Activated CD8-positive, alpha-beta T cell treated with anti-CD3 and anti-CD28 coated beads, Interleukin-2, amount 10 ng/mL, durations not matched to agents 7 days and 5 days (primary cell): ENCODE measurements at regions not wholly inside any gene's neighbourhood (a gene's known extent, or its start where the extent isn't known, plus 50 kb on each side); places are given as distances from the start of the nearest gene placed in this dataset.

Experiments
- ATAC-seq: fragments of 150-1000 bp; cut with Tn5 transposase; one replicate; pipeline ENCODE4 v1.10.0; 2021; ENCODE audit warnings: moderate library complexity
- CTCF ChIA-PET: fragments of 350-600 bp; sonication (Branson Sonifier 250); formaldehyde crosslinking; loops from one replicate; lab custom pipeline; 2021; ENCODE audit warnings: antibody characterized with exemption; lab: Charles Lee
- POLR2A ChIA-PET: fragments of 350-600 bp; sonication (Branson Sonifier 250); formaldehyde crosslinking; loops from one replicate; lab custom pipeline; 2021; ENCODE audit warnings: antibody characterized with exemption; lab: Charles Lee
- DNase-seq: peaks from one replicate; pipeline ENCODE4 v3.0.0-alpha.2; 2020
- H3K27ac Mint-ChIP-seq: one replicate; pipeline ENCODE4 v1.8.0; 2021; ENCODE audit warnings: mild to moderate bottlenecking, mixed read lengths
- H3K27me3 Mint-ChIP-seq: one replicate; pipeline ENCODE4 v1.8.0; 2021; ENCODE audit warnings: low read depth, mixed read lengths
- H3K36me3 Mint-ChIP-seq: one replicate; pipeline ENCODE4 v1.8.0; 2021; ENCODE audit warnings: low read depth, mixed read lengths
- H3K4me1 Mint-ChIP-seq: one replicate; pipeline ENCODE4 v1.8.0; 2021; ENCODE audit warnings: low read depth, mixed read lengths
- H3K4me3 Mint-ChIP-seq: one replicate; pipeline ENCODE4 v1.8.0; 2021; ENCODE audit warnings: mild to moderate bottlenecking, mixed read lengths
- H3K9me3 Mint-ChIP-seq: one replicate; pipeline ENCODE4 v1.8.0; 2022; ENCODE audit warnings: mixed read lengths; ENCODE audit not compliant: insufficient read depth

GRCh38 chr16:5642436-5642835 is 544.8 kb upstream of the EEF2KMT start:
- no peaks in the 10 kb centered on the region for H3K27me3 Mint-ChIP-seq
- CTCF ChIA-PET = no interaction called here

GRCh38 chr16:5642011-5642410 is 544.4 kb upstream of the EEF2KMT start:
- ChIA-PET POLR2A (no interaction called here), CTCF (no interaction called here)
- Mint-ChIP-seq H3K4me3 (no peak overlapping the region), H3K9me3 (peaks cover 2% of the 10 kb centered on the region), H3K36me3 (no peaks in the 10 kb centered on the region), H3K4me1 (no peaks in the 10 kb centered on the region), H3K27ac (no peak overlapping the region), H3K27me3 (no peaks in the 10 kb centered on the region)
- ATAC-seq (no peak), DNase-seq (no peak)

More at GRCh38 chr16:5642436-5642835, 544.8 kb upstream of the EEF2KMT start:
- no peak overlapping the region for H3K27ac Mint-ChIP-seq
- no peaks in the 10 kb centered on the region for H3K36me3 Mint-ChIP-seq
- ATAC-seq (no peak), DNase-seq (no peak)
- peaks cover 2% of the 10 kb centered on the region for H3K9me3 Mint-ChIP-seq
- POLR2A ChIA-PET = no interaction called here
- H3K4me3 Mint-ChIP-seq = no peak overlapping the region
- H3K4me1 Mint-ChIP-seq = no peaks in the 10 kb centered on the region

GRCh38 chr16:5640883-5641282 is 543.3 kb upstream of the EEF2KMT start:
- CTCF ChIA-PET = no interaction called here
- POLR2A ChIA-PET = no interaction called here
- H3K9me3 Mint-ChIP-seq = peaks cover 2% of the 10 kb centered on the region
- no peaks in the 10 kb centered on the region for H3K4me1 Mint-ChIP-seq
- ATAC-seq (no peak), DNase-seq (no peak)
- no peak overlapping the region for H3K27ac Mint-ChIP-seq
- no peak overlapping the region for H3K4me3 Mint-ChIP-seq
- no peaks in the 10 kb centered on the region for H3K36me3 Mint-ChIP-seq
- H3K27me3 Mint-ChIP-seq = no peaks in the 10 kb centered on the region

GRCh38 chr16:5639531-5639930 is 541.9 kb upstream of the EEF2KMT start:
- H3K9me3 Mint-ChIP-seq = peaks cover 2% of the 10 kb centered on the region
- CTCF ChIA-PET = no interaction called here
- H3K4me1 Mint-ChIP-seq = no peaks in the 10 kb centered on the region
- POLR2A ChIA-PET = no interaction called here
- H3K27ac Mint-ChIP-seq = no peak overlapping the region
- H3K36me3 Mint-ChIP-seq = no peaks in the 10 kb centered on the region
- no peaks in the 10 kb centered on the region for H3K27me3 Mint-ChIP-seq
- no peak for ATAC-seq
- DNase-seq = no peak
- no peak overlapping the region for H3K4me3 Mint-ChIP-seq

- POLR2A ChIA-PET = no interaction called here
- ATAC-seq = no peak
- H3K27me3 Mint-ChIP-seq = no peaks in the 10 kb centered on the region
- no peaks in the 10 kb centered on the region for H3K9me3 Mint-ChIP-seq
- no peak for DNase-seq
- no peaks in the 10 kb centered on the region for H3K36me3 Mint-ChIP-seq
- H3K4me1 Mint-ChIP-seq = no peaks in the 10 kb centered on the region
- CTCF ChIA-PET = interaction anchor here (1.0 to 1.9 kb wide), 3 partner anchors 10 to 19 kb away, joined by 3 to 12 read pairs (median 4); no protein-coding TSS in a partner anchor
- H3K4me3 Mint-ChIP-seq = no peak overlapping the region
- H3K27ac Mint-ChIP-seq = no peak overlapping the region
Measured at GRCh38 chr16:5635331-5635730, 537.7 kb upstream of the EEF2KMT start.

GRCh38 chr16:5634666-5635180 is 537.1 kb upstream of the EEF2KMT start:
- no peak overlapping the region for H3K27ac Mint-ChIP-seq
- no peaks in the 10 kb centered on the region for H3K4me1 Mint-ChIP-seq
- DNase-seq (no peak), ATAC-seq (no peak)
- H3K9me3 Mint-ChIP-seq = no peaks in the 10 kb centered on the region
- H3K4me3 Mint-ChIP-seq = no peak overlapping the region
- CTCF ChIA-PET = interaction anchor here (1.0 to 1.9 kb wide), 6 partner anchors 9 to 395 kb away, joined by 3 to 12 read pairs (median 3); no protein-coding TSS in a partner anchor
- no peaks in the 10 kb centered on the region for H3K36me3 Mint-ChIP-seq
- H3K27me3 Mint-ChIP-seq = no peaks in the 10 kb centered on the region
- POLR2A ChIA-PET = no interaction called here

GRCh38 chr16:5633845-5634440 is 536.3 kb upstream of the EEF2KMT start:
- no peak for DNase-seq
- Mint-ChIP-seq H3K4me3 (no peak overlapping the region), H3K27me3 (no peaks in the 10 kb centered on the region), H3K4me1 (no peaks in the 10 kb centered on the region), H3K27ac (no peak overlapping the region), H3K9me3 (no peaks in the 10 kb centered on the region), H3K36me3 (no peaks in the 10 kb centered on the region)
- ChIA-PET POLR2A (no interaction called here), CTCF (interaction anchor here (1.0 to 1.9 kb wide), 7 partner anchors 10 to 394 kb away, joined by 3 to 12 read pairs (median 3); no protein-coding TSS in a partner anchor)
- ATAC-seq = no peak

- Mint-ChIP-seq H3K4me1 (no peaks in the 10 kb centered on the region), H3K9me3 (peaks cover 4% of the 10 kb centered on the region), H3K27ac (no peak overlapping the region), H3K36me3 (no peaks in the 10 kb centered on the region), H3K4me3 (no peak overlapping the region), H3K27me3 (no peaks in the 10 kb centered on the region)
- DNase-seq = no peak
- POLR2A ChIA-PET = no interaction called here
- ATAC-seq = no peak
- CTCF ChIA-PET = no interaction called here
Measured at GRCh38 chr16:5622234-5622884, 524.8 kb upstream of the EEF2KMT start.

GRCh38 chr16:5621826-5622225 is 524.2 kb upstream of the EEF2KMT start:
- Mint-ChIP-seq H3K9me3 (peaks cover 4% of the 10 kb centered on the region), H3K4me1 (no peaks in the 10 kb centered on the region), H3K4me3 (no peak overlapping the region), H3K27ac (no peak overlapping the region), H3K27me3 (no peaks in the 10 kb centered on the region), H3K36me3 (no peaks in the 10 kb centered on the region)
- no peak for ATAC-seq
- CTCF ChIA-PET = no interaction called here
- POLR2A ChIA-PET = no interaction called here
- DNase-seq = no peak

- CTCF ChIA-PET = no interaction called here
- no peaks in the 10 kb centered on the region for H3K27me3 Mint-ChIP-seq
- H3K27ac Mint-ChIP-seq = no peak overlapping the region
- DNase-seq (no peak), ATAC-seq (no peak)
- no peak overlapping the region for H3K4me3 Mint-ChIP-seq
- H3K4me1 Mint-ChIP-seq = peaks cover 3% of the 10 kb centered on the region
- no peaks in the 10 kb centered on the region for H3K36me3 Mint-ChIP-seq
- POLR2A ChIA-PET = no interaction called here
- no peaks in the 10 kb centered on the region for H3K9me3 Mint-ChIP-seq
Measured at GRCh38 chr16:5619304-5619703, 521.7 kb upstream of the EEF2KMT start.

GRCh38 chr16:5616841-5617240 is 519.2 kb upstream of the EEF2KMT start:
- Mint-ChIP-seq H3K36me3 (no peaks in the 10 kb centered on the region), H3K4me1 (peaks cover 3% of the 10 kb centered on the region), H3K27ac (no peak overlapping the region), H3K27me3 (no peaks in the 10 kb centered on the region), H3K9me3 (no peaks in the 10 kb centered on the region), H3K4me3 (no peak overlapping the region)
- CTCF ChIA-PET = interaction anchor here (0.6 to 2.2 kb wide), 18 partner anchors 8 to 1028 kb away, joined by 3 to 12 read pairs (median 4); no protein-coding TSS in a partner anchor
- ATAC-seq (no peak), DNase-seq (no peak)
- POLR2A ChIA-PET = no interaction called here
